IMR-90 (cell line): ENCODE measurements at regions not wholly inside any gene's neighbourhood (a gene's known extent, or its start where the extent isn't known, plus 50 kb on each side); places are given as distances from the start of the nearest gene placed in this dataset.

Source experiments
- ATAC-seq: fragments of 200-7000 bp; cut with Tn5 transposase; 2 replicates; pipeline ENCODE4 v1.9.1; 2020; ENCODE audit warnings: low read depth, mild to moderate bottlenecking, moderate library complexity
- BruUV-seq: library from RNA; stranded (reverse); fragments of 400-500 nt; replicated peaks from 2 replicates; lab custom pipeline; 2021; lab: Mats Ljungman, UMichigan
- CTCF ChIA-PET: fragments of 300-600 bp; formaldehyde crosslinking; extraction: SDS; loops from one replicate; lab custom pipeline; 2021; ENCODE audit warnings: antibody characterized with exemption; lab: Yijun Ruan, JAX
- POLR2A ChIA-PET: fragments of 300-600 bp; sonication (Branson Sonifier 250); formaldehyde crosslinking; loops from one replicate; lab custom pipeline; 2022; ENCODE audit warnings: antibody characterized with exemption; ENCODE audit not compliant: unreplicated experiment; lab: Charles Lee
- DNase-seq: peaks from one replicate; pipeline ENCODE4 v3.0.0; 2013
- H2AFZ ChIP-seq: replicated peaks from 2 replicates; pipeline ENCODE3; 2013; ENCODE audit warnings: low read length, mild to moderate bottlenecking; ENCODE audit not compliant: poor library complexity
- H2AK5ac ChIP-seq: 2 replicates; pipeline ENCODE4 v1.6.1; 2013; ENCODE audit warnings: low read depth, low read length, inconsistent platforms
- H2AK9ac ChIP-seq: replicated peaks from 2 replicates; pipeline ENCODE3; 2013; ENCODE audit warnings: mild to moderate bottlenecking, low read depth, low read length, moderate library complexity; ENCODE audit not compliant: poor library complexity
- H2BK120ac ChIP-seq: 2 replicates; pipeline ENCODE4 v1.6.1; 2013; ENCODE audit warnings: low read depth, low read length, inconsistent platforms
- H2BK15ac ChIP-seq: 3 replicates; pipeline ENCODE4 v1.6.1; 2013; ENCODE audit warnings: low read depth, low read length, inconsistent platforms
- H2BK20ac ChIP-seq: 2 replicates; pipeline ENCODE4 v1.6.1; 2013; ENCODE audit warnings: low read depth, mild to moderate bottlenecking, inconsistent platforms, low read length, moderate library complexity
- H2BK5ac ChIP-seq: 2 replicates; pipeline ENCODE4 v1.6.1; 2013; ENCODE audit warnings: mild to moderate bottlenecking, low read depth, low read length, inconsistent platforms; ENCODE audit not compliant: poor library complexity, severe bottlenecking
- H3K14ac ChIP-seq: replicated peaks from 2 replicates; pipeline ENCODE4 v1.6.1; 2013; ENCODE audit warnings: low read depth, low read length, inconsistent platforms
- H3K18ac ChIP-seq: 2 replicates; pipeline ENCODE4 v1.6.1; 2013; ENCODE audit warnings: low read depth, low read length, control low read depth
- H3K23ac ChIP-seq: 2 replicates; pipeline ENCODE4 v1.6.1; 2013; ENCODE audit warnings: low read depth, low read length, inconsistent platforms
- H3K27ac ChIP-seq: 2 replicates; pipeline ENCODE4 v1.5.1; 2013; ENCODE audit warnings: mild to moderate bottlenecking, control low read depth, low read length; ENCODE audit not compliant: insufficient read depth
- H3K27me3 ChIP-seq: 2 replicates; pipeline ENCODE4 v1.6.1; 2013; ENCODE audit warnings: low read length; ENCODE audit not compliant: control insufficient read depth, insufficient read depth
- H3K36me3 ChIP-seq: 2 replicates; pipeline ENCODE4 v1.6.1; 2013; ENCODE audit warnings: low read length, mixed read lengths; ENCODE audit not compliant: control insufficient read depth, insufficient read depth
- H3K4ac ChIP-seq: 2 replicates; pipeline ENCODE4 v1.6.1; 2013; ENCODE audit warnings: low read depth, low read length, inconsistent platforms
- H3K4me1 ChIP-seq: 2 replicates; pipeline ENCODE4 v1.6.1; 2013; ENCODE audit warnings: low read length, mixed read lengths; ENCODE audit not compliant: control insufficient read depth, insufficient read depth
- H3K4me2 ChIP-seq: 2 replicates; pipeline ENCODE4 v1.6.1; 2013; ENCODE audit warnings: low read depth, mild to moderate bottlenecking, control low read depth, low read length, moderate library complexity
- H3K4me3 ChIP-seq: 2 replicates; pipeline ENCODE4 v1.5.1; 2013; ENCODE audit warnings: low read depth, mild to moderate bottlenecking, control low read depth, low read length, moderate library complexity; ENCODE audit not compliant: insufficient read depth
- H3K56ac ChIP-seq: 2 replicates; pipeline ENCODE4 v1.6.1; 2013; ENCODE audit warnings: low read length, inconsistent platforms; ENCODE audit not compliant: insufficient read depth; ENCODE audit errors: extremely low read depth
- H3K79me1 ChIP-seq, 2 experiments: 2 replicates each; pipeline ENCODE4 v1.6.1; 2013; ENCODE audit warnings: low read length in 2 of 2, inconsistent platforms in 1 of 2, low read depth in 1 of 2
- H3K9ac ChIP-seq: 2 replicates; pipeline ENCODE4 v1.6.1; 2013; ENCODE audit warnings: low read depth, low read length, control low read depth
- H3K9me1 ChIP-seq: 2 replicates; pipeline ENCODE4 v1.6.1; 2013; ENCODE audit warnings: low read length, inconsistent platforms; ENCODE audit not compliant: insufficient read depth
- H3K9me3 ChIP-seq: 2 replicates; pipeline ENCODE4 v1.6.1; 2013; ENCODE audit warnings: low read length; ENCODE audit not compliant: control insufficient read depth, insufficient read depth
- H4K20me1 ChIP-seq: 2 replicates; pipeline ENCODE4 v1.6.1; 2013; ENCODE audit warnings: low read length, inconsistent platforms; ENCODE audit not compliant: insufficient read depth
- H4K5ac ChIP-seq: 2 replicates; pipeline ENCODE4 v1.6.1; 2013; ENCODE audit warnings: mild to moderate bottlenecking, low read depth, low read length, control low read depth
- H4K8ac ChIP-seq, 2 experiments: 2 replicates each; pipeline ENCODE4 v1.6.1; 2013; ENCODE audit warnings: low read depth in 2 of 2, low read length in 2 of 2, control low read depth in 1 of 2, inconsistent platforms in 1 of 2
- H4K91ac ChIP-seq: 2 replicates; pipeline ENCODE4 v1.6.1; 2013; ENCODE audit warnings: low read depth, low read length, inconsistent platforms; ENCODE audit not compliant: insufficient read depth
- BHLHE40 ChIP-seq: fragments of 150-350 bp; IDR thresholded peaks from 2 replicates; pipeline ENCODE4 v1.6.1; 2016; ENCODE audit warnings: mild to moderate bottlenecking, low read depth, low read length
- CHD1 ChIP-seq: IDR thresholded peaks from 2 replicates; pipeline ENCODE4 v1.6.1; 2012; ENCODE audit warnings: low read depth, low read length, improper control_type of control experiment
- FOS ChIP-seq: fragments of 150-350 bp; IDR thresholded peaks from 2 replicates; pipeline ENCODE4 v1.6.1; 2016; ENCODE audit warnings: low read depth, low read length
- MAFK ChIP-seq: IDR thresholded peaks from 2 replicates; pipeline ENCODE4 v1.6.1; 2012; ENCODE audit warnings: low read depth, low read length, improper control_type of control experiment
- MXI1 ChIP-seq: IDR thresholded peaks from 2 replicates; pipeline ENCODE4 v1.6.1; 2012; ENCODE audit warnings: low read depth, mild to moderate bottlenecking, low read length, moderate library complexity, borderline replicate concordance
- NFE2L2 ChIP-seq: fragments of 150-350 bp; IDR thresholded peaks from 2 replicates; pipeline ENCODE4 v1.6.1; 2016; ENCODE audit warnings: low read depth, mild to moderate bottlenecking, low read length
- POLR2A ChIP-seq: IDR thresholded peaks from 2 replicates; pipeline ENCODE4 v1.6.1; 2012; ENCODE audit warnings: mild to moderate bottlenecking, low read depth, low read length
- RAD21 ChIP-seq: IDR thresholded peaks from 2 replicates; pipeline ENCODE4 v1.6.1; 2012; ENCODE audit warnings: low read length, improper control_type of control experiment
- RCOR1 ChIP-seq: IDR thresholded peaks from 2 replicates; pipeline ENCODE4 v1.6.1; 2012; ENCODE audit warnings: mild to moderate bottlenecking, low read length, improper control_type of control experiment; ENCODE audit not compliant: insufficient replicate concordance
- RFX5 ChIP-seq: IDR thresholded peaks from 2 replicates; pipeline ENCODE4 v1.8.0; 2012; ENCODE audit warnings: low read depth, mild to moderate bottlenecking, low read length, moderate library complexity
- SMC3 ChIP-seq: fragments of 150-350 bp; IDR thresholded peaks from 2 replicates; pipeline ENCODE4 v1.6.1; 2016; ENCODE audit warnings: low read depth, mild to moderate bottlenecking, antibody characterized with exemption, low read length, moderate library complexity
- WGBS, 2 experiments: methylation state at CpG; one replicate each; pipeline versions ENCODE4 v1.1.5 to v1.1.7; 2013; ENCODE audit warnings: missing lambda C conversion rate in 2 of 2; ENCODE audit not compliant: insufficient read length in 1 of 2; ENCODE audit errors: extremely low coverage in 2 of 2; 5-methylcytosine and 5-hydroxymethylcytosine counted together
- dilution Hi-C: fragments of 300-500 bp; cut with HindIII; formaldehyde crosslinking; loops from one replicate; pipeline ENCODE4 v1.14.3; 2018; ENCODE audit warnings: low sequenced_read_pairs; ENCODE audit not compliant: unreplicated experiment
- in situ Hi-C: fragments of 300-500 bp; cut with MboI; formaldehyde crosslinking; loops from 3 replicates; pipeline ENCODE4 v1.14.3; 2019; ENCODE audit warnings: low sequenced_read_pairs, inconsistent platforms, mixed read lengths
- intact Hi-C: fragments of 100-400 bp; cut with micrococcal nuclease; formaldehyde crosslinking; loops from 2 replicates; pipeline ENCODE4 v1.10.0; 2022
- TF ChIP-seq, protein P1 (sequence below): fragments of 150-350 bp; IDR thresholded peaks from 2 replicates; pipeline ENCODE4 v1.6.1; 2016; ENCODE audit warnings: low read depth, mild to moderate bottlenecking, low read length, moderate library complexity, borderline replicate concordance
- TF ChIP-seq, protein P2 (sequence below): fragments of 150-350 bp; IDR thresholded peaks from 2 replicates; pipeline ENCODE4 v1.6.1; 2017; ENCODE audit warnings: mild to moderate bottlenecking, antibody characterized with exemption, low read length, low read depth

DNA sequence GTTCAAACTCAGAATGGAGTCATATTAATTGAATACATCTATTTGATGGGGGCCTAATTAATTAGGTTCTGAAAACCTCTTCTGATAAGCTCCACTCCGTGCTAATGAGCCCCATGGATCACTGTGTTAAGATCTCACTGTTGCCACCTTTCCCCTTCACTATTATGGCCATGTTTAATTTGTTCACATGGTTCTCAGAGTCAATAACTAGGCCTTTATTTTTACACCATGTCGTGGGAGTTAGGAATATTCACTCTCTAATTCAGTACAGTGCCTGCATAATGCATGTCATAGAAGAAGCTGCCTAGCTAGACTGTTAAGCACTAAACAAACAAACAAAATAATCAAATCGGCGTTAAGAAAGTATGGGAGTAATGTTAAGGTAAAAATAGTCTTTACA, 84.9 kb downstream of the EDEM1 start:
- Histone ChIP-seq H2AK5ac (no peak overlapping the region), H3K27ac (no peak overlapping the region), H3K14ac (no peak overlapping the region), H2BK20ac (no peak overlapping the region), H3K79me1 (no peaks in the 10 kb centered on the region), H3K4me2 (no peak overlapping the region), H3K9me3 (no peaks in the 10 kb centered on the region), H3K18ac (no peak overlapping the region), H3K36me3 (no peaks in the 10 kb centered on the region), H2AFZ (no peak overlapping the region), H2AK9ac (no peak overlapping the region), H4K91ac (no peak overlapping the region), H3K9ac (no peak overlapping the region), H3K9me1 (no peaks in the 10 kb centered on the region), H4K5ac (no peak overlapping the region), H2BK5ac (no peak overlapping the region), H3K4me3 (no peak overlapping the region), H3K27me3 (no peaks in the 10 kb centered on the region), H3K4me1 (no peaks in the 10 kb centered on the region; the same call in 1 of the 2 replicates), H3K4ac (no peak overlapping the region), H3K23ac (no peak overlapping the region), H2BK15ac (no peak overlapping the region), H4K8ac (no peak overlapping the region), H3K56ac (no peak overlapping the region), H2BK120ac (no peak overlapping the region), H4K20me1 (no peaks in the 10 kb centered on the region)
- intact Hi-C loops, result no loop called here
- CTCF ChIA-PET, result interaction anchor here (0.6 kb wide), 1 partner anchor 731 kb away, joined by 4 read pairs; no protein-coding TSS in a partner anchor
- no TSS peak for BruUV-seq
- POLR2A ChIA-PET, result no interaction called here
- in situ Hi-C loops, result no loop called here
- no peak for DNase-seq
- ATAC-seq, result no peak
- dilution Hi-C loops, result no loop called here
- TF ChIP-seq FOS (no peak), NFE2L2 (no peak), RCOR1 (no peak), CHD1 (no peak), RFX5 (no peak), MAFK (no peak), RAD21 (no peak), MXI1 (no peak), POLR2A (no peak), SMC3 (no peak), BHLHE40 (no peak)
- TF ChIP-seq, protein P1, sequence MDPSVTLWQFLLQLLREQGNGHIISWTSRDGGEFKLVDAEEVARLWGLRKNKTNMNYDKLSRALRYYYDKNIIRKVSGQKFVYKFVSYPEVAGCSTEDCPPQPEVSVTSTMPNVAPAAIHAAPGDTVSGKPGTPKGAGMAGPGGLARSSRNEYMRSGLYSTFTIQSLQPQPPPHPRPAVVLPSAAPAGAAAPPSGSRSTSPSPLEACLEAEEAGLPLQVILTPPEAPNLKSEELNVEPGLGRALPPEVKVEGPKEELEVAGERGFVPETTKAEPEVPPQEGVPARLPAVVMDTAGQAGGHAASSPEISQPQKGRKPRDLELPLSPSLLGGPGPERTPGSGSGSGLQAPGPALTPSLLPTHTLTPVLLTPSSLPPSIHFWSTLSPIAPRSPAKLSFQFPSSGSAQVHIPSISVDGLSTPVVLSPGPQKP, result no peak
- TF ChIP-seq, protein P2, sequence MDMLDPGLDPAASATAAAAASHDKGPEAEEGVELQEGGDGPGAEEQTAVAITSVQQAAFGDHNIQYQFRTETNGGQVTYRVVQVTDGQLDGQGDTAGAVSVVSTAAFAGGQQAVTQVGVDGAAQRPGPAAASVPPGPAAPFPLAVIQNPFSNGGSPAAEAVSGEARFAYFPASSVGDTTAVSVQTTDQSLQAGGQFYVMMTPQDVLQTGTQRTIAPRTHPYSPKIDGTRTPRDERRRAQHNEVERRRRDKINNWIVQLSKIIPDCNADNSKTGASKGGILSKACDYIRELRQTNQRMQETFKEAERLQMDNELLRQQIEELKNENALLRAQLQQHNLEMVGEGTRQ, result no peak
- WGBS, 2 experiments, result no CpG with 5 or more reads among the region's 4 CpGs
